GM19468 (cell line): ENCODE measurements at regions not wholly inside any gene's neighbourhood (a gene's known extent, or its start where the extent isn't known, plus 50 kb on each side); places are given as distances from the start of the nearest gene placed in this dataset.

Source experiments
- ATAC-seq: cut with Tn5 transposase; IDR thresholded peaks from one replicate; pipeline ENCODE4 v1.9.1; 2021; ENCODE audit warnings: mild to moderate bottlenecking, moderate library complexity, moderate number of reproducible peaks; ENCODE audit not compliant: unreplicated experiment; ENCODE audit errors: extremely low read depth

DNA sequence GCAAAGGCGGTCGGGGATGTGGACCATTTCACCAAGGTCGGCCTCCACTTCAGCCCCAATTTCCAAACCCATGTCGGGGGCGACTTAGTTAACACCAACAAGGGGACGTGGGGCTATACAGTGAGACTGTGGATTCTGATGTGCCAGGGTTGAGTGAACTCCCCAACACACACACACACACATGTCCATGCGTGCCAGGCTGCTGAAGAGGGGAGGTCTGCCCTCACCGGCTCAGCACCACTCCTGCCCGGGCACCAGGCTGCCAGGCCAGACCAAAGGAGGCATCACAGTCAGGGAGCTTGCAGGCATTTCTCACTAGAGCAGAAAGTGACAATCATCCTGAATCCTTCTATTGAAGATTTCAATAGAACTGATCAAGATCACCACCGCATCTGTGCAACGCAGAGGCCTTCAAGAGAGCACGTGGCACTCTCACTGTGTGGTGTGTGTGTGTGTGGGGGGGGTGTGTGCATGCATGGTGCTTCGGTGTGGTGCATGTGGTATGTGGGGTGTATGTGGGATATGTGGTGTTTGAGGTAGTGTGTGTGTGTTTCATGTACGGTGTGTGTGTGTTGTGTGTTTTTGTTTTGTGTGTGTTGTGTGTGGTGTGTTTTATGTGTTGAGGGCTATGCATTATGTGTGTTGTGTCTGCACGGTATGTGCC is 403.5 kb upstream of the RNF32 start:
- ATAC-seq = no peak

DNA sequence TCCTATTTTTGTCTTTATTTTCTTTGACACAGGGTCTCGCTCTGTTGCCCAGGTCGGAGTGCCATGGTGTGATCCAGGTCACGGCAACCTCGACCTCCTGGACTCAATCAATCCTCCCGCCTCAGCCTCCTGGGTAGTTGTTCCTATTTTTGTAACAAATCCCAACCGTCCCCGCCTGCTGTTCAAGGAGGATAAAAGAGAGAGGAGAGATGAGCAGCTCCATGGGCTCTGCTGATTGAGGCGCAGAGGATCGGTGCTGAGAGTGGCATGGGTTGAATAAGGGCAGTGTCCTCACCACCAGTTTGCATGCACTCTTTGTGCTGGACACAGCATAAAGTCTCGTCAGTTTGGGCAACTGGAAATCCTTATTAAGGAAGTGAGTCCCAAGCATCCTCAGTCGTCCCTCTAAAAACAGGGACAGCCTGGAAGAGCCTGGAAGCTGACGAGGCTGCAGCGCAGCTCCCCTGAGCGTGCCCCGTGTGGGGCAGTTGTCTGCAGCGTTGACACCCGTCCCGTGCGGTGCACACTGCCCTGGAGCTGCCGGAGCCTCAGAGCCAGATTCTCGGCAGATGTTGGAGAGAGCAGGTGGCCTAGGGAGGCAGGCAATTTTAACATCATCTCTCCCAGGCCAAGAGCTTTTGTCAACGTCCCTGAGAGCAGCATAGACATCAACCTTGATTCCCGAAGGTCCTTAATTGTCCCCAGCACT is 404.2 kb upstream of the RNF32 start:
- no peak for ATAC-seq

DNA sequence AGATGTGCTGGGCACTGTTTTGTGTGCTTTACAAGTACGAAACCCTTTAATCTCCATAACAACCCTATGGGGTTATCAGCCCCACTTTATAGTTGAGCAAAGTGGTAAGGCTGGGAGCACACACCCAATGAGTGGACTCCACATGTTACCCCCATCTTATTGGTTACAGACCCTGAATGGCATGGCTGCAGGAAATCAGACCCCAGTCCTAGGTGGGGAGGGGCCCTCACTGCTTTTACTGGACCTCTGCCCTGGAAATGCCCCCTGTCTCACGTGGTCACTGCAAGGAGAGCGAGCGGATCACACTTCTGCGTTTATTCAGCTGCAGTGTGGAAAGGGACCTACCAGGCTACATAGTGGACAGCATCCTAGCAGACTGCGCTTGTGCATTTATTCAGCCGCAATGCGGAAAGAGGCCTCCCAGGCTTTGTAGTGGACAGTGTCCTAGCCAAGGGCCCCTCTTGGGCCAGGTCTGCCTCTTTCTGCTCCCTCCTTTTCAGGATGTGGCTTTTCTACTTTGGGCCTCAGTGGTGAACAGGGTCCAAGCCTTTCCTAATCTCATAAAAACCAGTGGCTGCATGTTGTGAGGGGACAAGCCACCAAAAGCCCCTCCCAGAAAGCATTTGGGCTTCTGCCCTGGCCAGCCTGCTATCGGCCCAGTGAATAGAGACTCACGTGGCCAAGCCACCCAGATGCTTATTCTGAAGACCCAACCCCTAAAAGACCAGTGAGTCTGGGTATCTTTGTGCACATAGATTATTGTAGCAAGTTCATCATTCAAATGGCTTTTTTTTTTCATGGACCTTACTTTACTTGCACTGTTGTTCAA is 405.7 kb upstream of the RNF32 start:
- no peak for ATAC-seq

DNA sequence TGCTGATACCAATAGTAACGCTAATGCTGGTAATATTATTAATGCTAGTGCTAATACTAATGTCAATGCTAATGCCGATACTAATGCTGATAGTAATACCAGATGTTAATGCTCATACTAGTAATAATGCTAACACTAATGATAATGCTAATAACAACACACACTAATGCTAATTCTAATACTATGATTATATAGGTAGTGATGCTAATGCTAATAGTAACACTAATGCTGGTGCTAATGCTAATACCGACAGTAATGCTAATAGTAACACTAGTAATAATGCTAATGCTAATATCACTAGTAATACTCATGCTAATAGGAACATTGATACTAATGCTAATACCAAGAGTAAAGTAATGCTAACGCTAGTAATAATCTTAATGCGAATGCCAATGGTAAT is 406.4 kb upstream of the RNF32 start:
- ATAC-seq = no peak

DNA sequence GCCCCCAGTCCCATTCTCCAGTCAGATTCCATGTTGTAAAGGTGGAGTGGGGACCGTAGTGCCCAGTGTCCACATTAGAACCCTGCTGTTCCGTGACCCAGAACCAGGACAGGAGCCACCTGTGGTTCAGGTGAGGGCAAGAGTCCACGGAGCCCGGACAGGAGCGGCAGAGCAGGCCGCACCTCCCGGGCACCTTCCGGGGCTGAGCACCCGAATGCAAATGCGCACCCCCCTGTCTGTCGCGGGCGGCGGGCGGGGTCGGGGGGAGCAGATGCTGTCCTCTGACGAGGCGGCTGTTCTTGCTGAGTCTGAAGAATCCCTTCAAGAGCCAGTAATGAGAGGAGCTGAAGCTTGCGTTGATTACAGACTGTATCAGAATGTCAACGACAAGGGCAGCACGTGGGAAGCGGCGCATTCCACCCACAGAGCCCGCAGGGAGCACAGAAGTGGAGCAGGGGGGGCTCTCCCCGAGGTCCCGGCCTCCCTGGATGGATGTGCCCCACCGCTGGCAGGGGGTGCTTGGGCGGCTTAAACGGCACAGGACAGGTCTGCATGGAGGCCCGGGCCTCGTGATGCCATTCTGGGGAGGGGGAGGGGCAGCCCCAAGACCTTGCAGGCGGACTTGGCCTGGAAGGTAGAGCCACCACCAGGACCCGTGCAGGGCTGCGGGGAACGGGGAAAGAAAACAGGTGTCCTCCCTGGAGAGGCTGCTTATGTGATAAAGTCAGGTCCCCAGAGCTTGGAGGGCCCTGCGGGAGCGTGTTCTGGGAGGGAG is 407.5 kb upstream of the RNF32 start:
- no peak for ATAC-seq

DNA sequence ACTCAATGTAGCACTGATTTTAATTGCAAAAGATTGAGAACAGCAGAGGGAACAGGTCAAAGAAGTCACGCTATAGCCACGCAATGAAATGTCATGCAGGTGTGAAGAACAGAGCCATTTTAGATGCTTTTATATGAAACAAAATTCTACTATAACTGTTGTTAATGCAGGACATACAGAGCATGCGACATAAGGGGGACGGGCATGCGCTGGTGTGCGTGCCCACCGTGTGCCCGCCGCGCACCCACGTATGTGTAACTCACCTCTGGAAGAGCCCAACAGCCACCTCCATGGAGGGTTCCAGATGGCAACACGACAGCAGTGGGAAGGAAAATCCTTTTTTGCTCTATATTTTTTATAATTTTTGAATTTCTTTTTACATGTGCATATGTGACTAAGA is 410.0 kb upstream of the RNF32 start:
- no peak for ATAC-seq

DNA sequence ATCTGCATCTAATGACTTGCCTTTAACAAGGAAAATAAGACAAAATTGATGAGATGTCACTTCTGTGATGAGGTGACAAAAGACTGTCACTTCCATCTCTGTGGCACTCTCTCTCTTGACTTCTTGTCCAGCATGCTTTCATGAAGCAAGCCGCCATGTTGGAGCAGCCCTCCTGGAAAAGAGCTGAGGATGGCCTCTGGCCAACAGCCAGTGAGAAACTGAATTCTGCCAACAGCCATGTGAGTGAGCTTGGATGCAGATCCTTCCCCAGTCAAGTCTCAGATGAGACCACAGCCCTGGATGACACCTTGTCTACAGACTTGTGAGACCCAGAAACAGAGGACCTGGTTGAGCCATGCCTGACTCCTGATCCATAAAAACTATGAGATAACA is 412.6 kb upstream of the SHH start:
- ATAC-seq = no peak

DNA sequence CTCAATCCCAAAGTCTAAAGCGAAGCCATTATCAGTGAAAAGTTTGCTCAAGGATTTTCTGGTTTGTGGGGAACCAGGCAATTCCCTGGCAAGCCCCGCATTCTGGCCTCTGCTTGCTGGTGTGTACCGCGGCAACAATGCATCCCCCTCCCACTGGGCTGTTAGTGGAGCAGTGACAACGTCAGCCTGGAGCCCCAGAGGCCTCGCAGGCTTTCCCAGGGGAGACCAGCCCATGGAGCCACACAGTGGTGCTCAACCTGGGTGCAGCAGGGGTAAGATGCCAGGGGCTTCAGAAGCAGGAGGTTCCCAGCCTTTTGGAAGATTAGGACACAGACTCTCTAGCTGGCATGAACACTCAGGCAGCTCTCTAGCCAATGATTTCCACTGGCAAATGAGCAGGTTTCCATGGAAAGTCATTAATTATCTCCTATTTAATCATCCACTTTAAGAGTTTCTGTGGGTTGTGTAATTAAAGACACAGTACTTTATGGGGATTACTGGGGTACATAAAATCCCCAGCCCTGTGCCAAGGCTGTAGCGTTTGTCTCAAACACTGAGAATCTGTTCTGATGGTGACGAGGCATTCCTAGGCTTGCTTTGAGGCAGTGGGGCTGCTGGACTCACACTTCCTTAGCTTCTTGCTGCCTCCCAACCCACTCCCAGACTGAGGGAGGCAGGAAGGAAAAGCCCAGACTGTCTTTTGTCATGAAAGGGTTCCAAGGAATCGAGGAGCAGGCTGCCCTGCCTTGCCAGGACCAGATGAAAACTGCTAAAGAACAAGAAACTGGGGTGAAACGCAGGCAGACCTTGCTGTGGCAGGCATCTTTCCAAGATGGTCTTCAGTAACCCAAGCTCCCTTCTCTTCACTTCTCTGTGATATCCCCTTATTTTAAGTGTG is 411.9 kb upstream of the SHH start:
- ATAC-seq = no peak

DNA sequence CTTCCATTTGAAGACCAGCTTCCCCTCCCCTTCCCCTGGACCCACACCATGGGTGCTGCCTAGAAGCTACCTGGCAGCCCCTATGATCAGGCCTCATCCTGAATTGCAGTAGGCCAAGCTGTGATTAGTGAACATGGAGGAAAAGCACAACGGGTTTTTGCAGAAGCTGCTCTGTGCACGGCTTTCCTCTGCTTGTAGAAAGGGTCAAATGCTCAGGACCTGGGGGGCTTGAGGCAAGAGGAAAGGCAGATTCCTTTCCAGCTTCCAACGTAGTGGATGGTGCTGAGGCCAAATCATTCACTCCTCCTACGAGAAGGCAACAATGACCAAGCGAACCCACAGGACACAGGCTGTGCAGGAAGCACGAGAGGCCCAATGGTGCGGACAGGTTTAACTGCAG is 410.3 kb upstream of the SHH start:
- ATAC-seq = no peak

DNA sequence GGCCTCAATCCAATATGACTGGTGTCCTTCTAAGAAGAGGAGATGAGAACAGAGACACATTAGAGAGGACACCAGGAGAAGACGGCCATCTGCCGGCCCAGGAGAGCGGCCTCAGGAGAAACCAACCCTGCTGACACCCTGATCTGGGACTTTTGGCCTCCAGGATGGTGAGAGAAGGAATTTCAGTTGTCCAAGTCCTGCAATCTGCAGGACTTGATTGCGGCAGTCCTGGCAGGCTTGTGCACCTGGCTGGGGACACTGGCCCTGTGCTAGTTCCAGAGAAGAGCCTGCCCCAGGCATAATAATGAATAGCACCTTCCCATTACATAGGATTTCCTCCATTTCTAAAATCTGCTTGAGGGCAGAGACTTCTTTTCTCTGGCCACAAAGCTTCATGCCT is 409.9 kb upstream of the SHH start:
- no peak for ATAC-seq

DNA sequence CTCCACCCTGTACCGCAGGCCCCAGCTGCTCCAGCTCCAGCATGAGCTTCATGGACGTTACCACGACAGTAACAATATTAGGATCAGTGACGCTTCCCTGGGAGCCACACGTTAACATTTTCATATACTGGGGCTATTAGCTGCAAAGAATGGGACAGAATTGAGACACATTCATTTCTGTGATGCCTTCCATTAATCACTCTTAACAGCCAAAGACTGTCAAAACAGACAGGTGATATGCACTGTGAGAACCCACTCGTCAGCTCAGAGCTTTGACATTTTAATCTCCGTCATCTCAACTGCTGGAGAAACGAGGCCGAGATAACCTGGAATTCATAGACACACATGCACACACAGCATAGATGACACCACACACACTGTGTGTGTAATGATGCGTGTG is 408.4 kb upstream of the SHH start:
- ATAC-seq = no peak

DNA sequence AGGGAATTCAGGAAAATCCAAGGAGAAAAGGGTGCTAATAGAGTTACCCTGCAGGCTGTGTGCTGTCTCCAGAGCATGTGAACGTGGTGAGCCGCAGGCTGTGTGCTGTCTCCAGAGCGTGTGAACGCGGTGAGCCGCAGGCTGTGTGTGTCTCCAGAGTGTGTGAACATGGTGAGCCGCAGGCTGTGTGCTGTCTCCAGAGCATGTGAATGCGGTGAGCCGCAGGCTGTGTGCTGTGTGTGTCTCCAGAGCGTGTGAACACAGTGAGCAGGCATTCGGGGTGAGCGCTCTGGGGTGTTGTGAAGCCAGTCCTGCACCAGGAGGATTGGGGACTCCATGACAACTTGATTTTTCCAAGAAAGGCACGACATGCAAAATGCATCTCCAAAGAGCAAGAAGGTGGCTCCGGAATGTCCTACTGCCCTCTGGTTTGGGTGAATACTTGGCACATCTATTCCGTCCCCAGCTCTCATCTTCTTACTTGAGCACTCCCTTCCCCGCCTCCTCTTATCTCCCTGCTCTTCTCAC is 407.9 kb upstream of the SHH start:
- no peak for ATAC-seq

DNA sequence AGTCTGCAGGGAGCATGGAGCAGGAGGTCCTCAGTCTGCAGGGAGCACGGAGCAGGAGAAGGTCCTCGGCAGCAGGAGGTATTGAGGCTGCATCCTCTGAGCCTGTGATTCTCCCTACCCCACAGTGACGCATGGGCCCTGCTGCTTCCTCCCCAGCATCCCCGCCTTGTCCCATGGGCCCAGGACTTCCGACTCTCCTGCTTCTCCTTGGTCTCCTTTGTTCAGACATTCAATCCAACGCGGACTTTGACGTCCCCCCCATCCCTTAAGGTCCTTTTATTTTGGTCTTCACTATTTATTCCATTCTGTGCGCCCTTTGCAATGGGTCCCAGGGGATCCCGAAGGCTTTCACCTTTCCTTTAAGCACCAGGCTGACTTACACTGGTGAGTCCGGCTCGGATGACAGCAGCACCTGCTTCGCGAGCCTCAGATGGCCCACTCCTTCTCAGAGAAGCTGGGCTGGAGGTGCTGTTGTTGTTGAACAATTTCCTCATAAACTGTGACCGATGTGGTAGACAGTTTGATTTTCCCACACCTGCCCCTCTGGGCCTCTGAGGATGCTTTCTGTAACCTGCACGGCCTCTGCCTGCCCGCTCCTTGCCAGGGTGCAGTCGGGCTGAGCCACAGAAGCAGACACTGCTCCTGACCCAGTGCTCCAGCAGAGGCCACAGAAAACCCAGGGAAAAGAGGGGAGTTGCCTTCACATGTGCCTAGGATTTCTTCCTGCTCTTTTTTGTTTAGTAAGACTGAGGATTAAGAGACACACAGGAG is 407.2 kb upstream of the SHH start:
- ATAC-seq = no peak

DNA sequence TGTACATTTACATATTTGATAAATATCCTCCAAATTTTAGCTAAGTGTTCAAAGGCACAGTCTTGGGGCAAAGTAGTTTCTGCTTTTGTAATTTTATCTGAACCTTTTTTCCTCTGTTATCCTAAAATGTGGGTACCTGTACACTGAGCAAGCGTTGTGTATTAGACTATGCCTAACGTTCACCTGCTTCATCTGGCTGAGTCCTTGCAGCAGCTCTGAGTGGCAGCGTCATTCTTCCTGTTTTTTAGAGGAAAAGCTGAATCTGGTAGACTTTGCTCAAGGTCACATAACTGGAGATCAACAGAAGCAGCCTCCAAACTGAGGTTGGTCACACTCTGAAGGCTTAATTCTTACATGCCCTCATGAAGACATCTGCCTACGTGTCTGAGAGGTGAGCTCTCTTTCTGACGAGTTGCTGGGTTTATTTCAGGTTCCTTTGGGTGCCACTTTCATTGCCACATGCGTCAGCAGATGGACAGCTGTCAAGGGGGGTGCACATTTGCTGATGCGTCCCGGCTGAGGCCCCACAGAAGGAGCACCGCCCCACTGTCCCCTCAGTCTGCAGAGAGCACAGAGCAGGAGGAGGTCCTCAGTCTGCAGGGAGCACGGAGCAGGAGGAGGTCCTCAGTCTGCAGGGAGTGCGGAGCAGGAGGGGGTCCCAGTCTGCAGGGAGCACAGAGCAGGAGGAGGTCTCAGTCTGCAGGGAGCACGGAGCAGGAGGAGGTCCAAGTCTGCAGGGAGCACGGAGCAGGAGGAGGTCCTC is 406.5 kb upstream of the SHH start:
- no peak for ATAC-seq

DNA sequence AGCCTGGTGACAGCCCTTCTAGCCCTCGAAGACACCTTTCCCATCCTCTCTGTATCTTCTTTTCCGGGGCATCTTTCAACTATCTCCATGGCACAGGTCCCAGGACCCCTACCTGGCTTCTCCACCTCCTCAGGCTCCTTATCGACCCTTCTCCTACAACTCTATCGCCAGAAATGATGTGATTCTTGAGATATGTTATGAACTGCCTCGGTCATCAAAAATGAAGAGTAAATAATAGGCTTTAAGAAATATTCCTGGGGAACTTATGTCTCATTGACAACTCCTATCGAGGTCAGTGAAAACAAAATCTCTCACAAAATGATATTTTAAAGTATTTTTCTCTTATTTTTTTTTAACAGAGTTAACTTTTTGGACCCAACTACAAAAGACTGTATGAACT is 405.5 kb upstream of the SHH start:
- ATAC-seq = no peak

DNA sequence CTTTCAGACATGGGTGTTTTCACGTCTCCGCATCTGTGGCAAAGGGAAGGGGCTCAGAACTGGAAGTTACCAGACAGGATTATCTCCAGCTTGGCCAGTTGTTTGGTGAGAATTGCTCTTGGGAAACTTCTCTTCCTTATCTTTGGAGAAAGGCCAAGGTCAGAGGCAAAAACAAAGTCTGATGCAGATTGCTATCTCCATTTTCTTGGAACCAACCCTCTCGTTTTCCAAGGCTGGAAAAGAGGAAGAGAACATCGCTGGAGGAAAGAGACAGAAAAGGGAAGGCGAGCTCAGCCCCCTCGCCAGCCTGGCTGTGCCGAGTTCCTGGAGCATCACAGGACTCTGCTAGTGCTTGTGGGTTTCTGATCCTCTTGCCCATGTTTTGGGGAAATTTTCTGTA is 396.8 kb upstream of the SHH start:
- no peak for ATAC-seq

DNA sequence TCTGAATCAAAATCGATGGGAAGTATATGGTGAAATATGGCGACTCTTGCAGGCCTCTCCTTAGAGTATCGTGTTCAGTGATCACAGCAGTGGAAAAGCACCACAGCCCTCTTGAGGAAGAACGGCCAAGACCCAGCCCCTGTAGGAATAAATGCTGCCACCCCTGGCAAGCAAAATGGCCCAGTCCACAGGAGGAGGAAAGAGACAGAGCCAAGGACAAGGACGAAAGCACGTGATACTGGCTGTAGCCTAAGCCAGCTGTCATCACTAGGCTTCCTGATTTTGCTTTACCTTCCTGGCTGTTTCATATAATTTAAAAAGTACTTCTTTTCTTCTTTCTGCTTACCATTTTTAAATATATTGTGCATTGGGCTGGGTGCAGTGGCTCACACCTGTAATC is 395.0 kb upstream of the SHH start:
- ATAC-seq = no peak

DNA sequence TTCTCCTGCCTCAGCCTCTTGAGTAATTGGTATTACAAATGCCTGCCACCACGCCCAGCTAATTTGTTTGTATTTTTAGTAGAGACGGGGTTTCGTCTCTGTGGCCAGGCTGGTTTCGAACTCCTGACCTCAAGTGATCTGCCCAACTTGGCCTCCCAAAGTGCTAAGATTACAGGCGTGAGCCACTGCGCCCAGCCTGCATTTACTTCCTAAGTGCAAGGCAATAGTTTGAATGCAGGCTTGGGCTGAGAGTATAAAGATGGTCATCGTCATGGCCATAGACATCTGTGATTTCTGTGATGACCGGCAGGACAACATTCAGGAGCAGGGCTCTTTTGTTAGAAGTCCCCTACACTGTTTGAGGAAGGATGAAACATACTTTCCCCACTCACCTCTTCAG is 393.9 kb upstream of the SHH start:
- ATAC-seq = no peak
